Upper lobe of left lung (tissue), 4 donors: ENCODE measurements at regions not wholly inside any gene's neighbourhood (a gene's known extent, or its start where the extent isn't known, plus 50 kb on each side); places are given as distances from the start of the nearest gene placed in this dataset.

Experiments
- CTCF ChIP-seq, 6 experiments: fragments of 450-650 bp in 4 of 6; fragments of 200-600 bp in 2 of 6; sonication (generic) in 2 of 6; IDR thresholded peaks; one replicate each; pipeline ENCODE4 v1.5.1; 2016 to 2019; ENCODE audit warnings: antibody characterized with exemption in 6 of 6
- EP300 ChIP-seq, 4 donors: sonication (generic); formaldehyde crosslinking; IDR thresholded peaks; one replicate each; pipeline ENCODE4 v1.5.1; 2017; ENCODE audit warnings: antibody characterized with exemption in 4 of 4, control low read depth in 2 of 4
- POLR2A ChIP-seq, 4 donors: fragments of 450-650 bp; IDR thresholded peaks; one replicate each; pipeline ENCODE4 v1.5.1; 2016 to 2017; ENCODE audit warnings: antibody characterized with exemption in 4 of 4, mild to moderate bottlenecking in 2 of 4
- POLR2AphosphoS5 ChIP-seq, 2 donors: sonication (generic); formaldehyde crosslinking; IDR thresholded peaks; one replicate each; pipeline ENCODE4 v1.5.1; 2017; ENCODE audit warnings: antibody characterized with exemption in 2 of 2

DNA sequence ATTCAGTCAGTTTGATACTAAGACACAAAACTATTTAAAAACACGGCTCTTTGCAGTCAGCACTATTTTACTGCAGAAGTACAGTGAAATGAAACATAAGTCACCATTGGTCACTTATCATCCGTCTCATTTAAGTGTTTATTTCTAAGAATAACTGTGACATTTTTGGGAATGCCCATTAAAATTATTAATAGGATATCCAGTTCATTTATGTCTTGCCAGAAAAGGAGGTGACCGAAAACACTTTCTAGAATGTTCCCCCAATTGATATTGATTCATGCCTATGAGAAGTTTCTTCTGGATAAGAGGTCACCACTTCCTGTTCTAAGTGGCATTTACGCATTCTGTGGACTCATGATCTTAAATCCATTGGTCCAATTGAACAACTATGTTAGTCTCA lies 477.3 kb downstream of the LIG4 start:
- TF ChIP-seq CTCF (IDR thresholded peaks at IDR 0.05): no peak
- no peak for TF ChIP-seq EP300 (IDR thresholded peaks at IDR 0.05)
- TF ChIP-seq POLR2A (IDR thresholded peaks at IDR 0.05): no peak
- TF ChIP-seq POLR2AphosphoS5 (IDR thresholded peaks at IDR 0.05): no peak
